Progenitor cell of endocrine pancreas (in vitro differentiated cells): ENCODE measurements at regions not wholly inside any gene's neighbourhood (a gene's known extent, or its start where the extent isn't known, plus 50 kb on each side); places are given as distances from the start of the nearest gene placed in this dataset.

Experiments
- DNase-seq: peaks from one replicate; pipeline ENCODE4 v3.0.0; 2021; ENCODE audit warnings: low spot score; ENCODE audit not compliant: unreplicated experiment
- H3K27ac Mint-ChIP-seq: 2 replicates; pipeline ENCODE4 v1.8.0; 2021; ENCODE audit warnings: mild to moderate bottlenecking, moderate library complexity, mixed read lengths
- H3K27me3 Mint-ChIP-seq: 2 replicates; pipeline ENCODE4 v1.8.0; 2021; ENCODE audit warnings: mixed read lengths
- H3K36me3 Mint-ChIP-seq: 2 replicates; pipeline ENCODE4 v1.8.0; 2022; ENCODE audit warnings: mixed read lengths; ENCODE audit not compliant: insufficient read depth
- H3K4me1 Mint-ChIP-seq: 2 replicates; pipeline ENCODE4 v1.8.0; 2021; ENCODE audit warnings: low read depth, mixed read lengths
- H3K4me3 Mint-ChIP-seq: 2 replicates; pipeline ENCODE4 v1.8.0; 2021; ENCODE audit warnings: low read depth, mild to moderate bottlenecking, moderate library complexity, mixed read lengths
- H3K9me3 Mint-ChIP-seq: 2 replicates; pipeline ENCODE4 v1.8.0; 2021; ENCODE audit warnings: low read depth, mixed read lengths
- TF ChIP-seq, protein P1 (sequence below): fragments of 200-600 bp; sonication (generic); IDR thresholded peaks from one replicate; pipeline ENCODE4 v1.5.0; 2021; ENCODE audit warnings: antibody characterized with exemption, mild to moderate bottlenecking; ENCODE audit not compliant: unreplicated experiment

DNA sequence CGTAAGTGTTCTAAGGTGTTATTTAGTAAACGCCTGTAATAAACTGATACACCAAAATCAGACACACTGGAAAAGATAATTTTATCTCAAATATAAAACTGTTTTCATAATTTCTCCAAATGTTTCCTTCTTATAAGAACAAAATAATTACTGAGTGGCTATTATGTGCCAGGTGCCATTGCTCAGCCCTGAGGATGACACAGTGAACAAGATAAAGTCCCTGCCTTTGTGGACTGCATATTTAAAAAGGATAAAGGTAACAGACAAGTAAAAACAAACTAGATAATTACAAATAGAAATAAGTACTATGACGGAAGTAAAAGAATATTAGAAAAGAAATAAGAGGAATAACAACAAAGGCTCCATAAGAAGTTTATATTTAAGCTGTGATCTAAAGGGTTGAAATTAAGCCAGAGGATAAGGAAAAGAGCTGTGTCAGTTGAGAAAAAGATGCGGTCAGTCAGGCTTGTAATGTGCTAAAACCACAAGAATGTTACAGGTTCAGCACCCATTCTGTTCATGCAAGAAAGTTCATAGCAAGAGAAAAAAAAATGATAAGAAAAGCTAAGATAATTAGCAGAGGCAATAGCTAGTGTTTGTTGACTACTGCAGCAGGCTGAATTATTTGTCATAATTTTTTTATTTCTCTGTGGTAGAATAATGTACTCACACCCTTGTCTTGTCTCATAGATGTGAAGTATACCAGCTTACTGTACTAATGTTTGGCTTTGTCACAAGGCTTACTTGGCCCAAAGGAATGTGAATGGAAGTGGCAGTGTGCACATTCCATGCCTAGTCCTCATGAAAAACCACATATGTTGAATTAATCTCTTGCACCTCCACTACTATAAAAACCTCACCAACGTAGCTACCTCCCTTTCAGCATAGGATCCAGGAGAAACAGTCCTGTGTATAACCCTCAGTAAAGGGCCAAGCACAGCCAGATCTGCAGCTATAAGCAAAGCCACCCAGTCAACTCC is 75.1 kb downstream of the CRPPA start:
- TF ChIP-seq, protein P1, sequence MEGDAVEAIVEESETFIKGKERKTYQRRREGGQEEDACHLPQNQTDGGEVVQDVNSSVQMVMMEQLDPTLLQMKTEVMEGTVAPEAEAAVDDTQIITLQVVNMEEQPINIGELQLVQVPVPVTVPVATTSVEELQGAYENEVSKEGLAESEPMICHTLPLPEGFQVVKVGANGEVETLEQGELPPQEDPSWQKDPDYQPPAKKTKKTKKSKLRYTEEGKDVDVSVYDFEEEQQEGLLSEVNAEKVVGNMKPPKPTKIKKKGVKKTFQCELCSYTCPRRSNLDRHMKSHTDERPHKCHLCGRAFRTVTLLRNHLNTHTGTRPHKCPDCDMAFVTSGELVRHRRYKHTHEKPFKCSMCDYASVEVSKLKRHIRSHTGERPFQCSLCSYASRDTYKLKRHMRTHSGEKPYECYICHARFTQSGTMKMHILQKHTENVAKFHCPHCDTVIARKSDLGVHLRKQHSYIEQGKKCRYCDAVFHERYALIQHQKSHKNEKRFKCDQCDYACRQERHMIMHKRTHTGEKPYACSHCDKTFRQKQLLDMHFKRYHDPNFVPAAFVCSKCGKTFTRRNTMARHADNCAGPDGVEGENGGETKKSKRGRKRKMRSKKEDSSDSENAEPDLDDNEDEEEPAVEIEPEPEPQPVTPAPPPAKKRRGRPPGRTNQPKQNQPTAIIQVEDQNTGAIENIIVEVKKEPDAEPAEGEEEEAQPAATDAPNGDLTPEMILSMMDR = no peak
- peak overlapping the region; percentile 14 for H3K27ac Mint-ChIP-seq
- peaks cover 22% of the 10 kb centered on the region for H3K9me3 Mint-ChIP-seq
- no peaks in the 10 kb centered on the region for H3K36me3 Mint-ChIP-seq
- no peaks in the 10 kb centered on the region for H3K27me3 Mint-ChIP-seq
- H3K4me3 Mint-ChIP-seq = no peak overlapping the region
- H3K4me1 Mint-ChIP-seq = no peaks in the 10 kb centered on the region
- DNase-seq = no peak

DNA sequence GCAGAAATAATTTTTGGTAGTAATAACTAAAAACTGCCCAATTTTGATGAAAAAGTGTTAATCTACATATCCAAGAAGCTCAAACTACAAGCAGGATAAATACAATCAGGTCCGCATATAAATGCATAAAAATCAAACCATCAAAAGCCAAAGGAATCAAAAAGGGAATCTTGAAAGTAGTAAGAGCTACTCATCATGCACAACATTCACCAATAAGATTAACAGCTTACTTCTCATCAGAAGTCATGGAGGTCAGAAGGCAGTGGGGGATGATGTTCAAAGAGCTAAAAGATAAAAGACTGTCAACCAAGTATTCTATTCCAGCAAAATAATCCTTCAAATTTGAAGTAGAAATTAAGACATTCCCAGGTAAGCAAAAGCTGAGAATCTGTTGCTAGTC is 76.4 kb downstream of the CRPPA start:
- no peak for DNase-seq
- no peaks in the 10 kb centered on the region for H3K36me3 Mint-ChIP-seq
- no peaks in the 10 kb centered on the region for H3K27me3 Mint-ChIP-seq
- peaks cover 16% of the 10 kb centered on the region for H3K9me3 Mint-ChIP-seq
- no peak overlapping the region for H3K27ac Mint-ChIP-seq
- H3K4me3 Mint-ChIP-seq = no peak overlapping the region
- H3K4me1 Mint-ChIP-seq = no peaks in the 10 kb centered on the region
- TF ChIP-seq, protein P1 = no peak

DNA sequence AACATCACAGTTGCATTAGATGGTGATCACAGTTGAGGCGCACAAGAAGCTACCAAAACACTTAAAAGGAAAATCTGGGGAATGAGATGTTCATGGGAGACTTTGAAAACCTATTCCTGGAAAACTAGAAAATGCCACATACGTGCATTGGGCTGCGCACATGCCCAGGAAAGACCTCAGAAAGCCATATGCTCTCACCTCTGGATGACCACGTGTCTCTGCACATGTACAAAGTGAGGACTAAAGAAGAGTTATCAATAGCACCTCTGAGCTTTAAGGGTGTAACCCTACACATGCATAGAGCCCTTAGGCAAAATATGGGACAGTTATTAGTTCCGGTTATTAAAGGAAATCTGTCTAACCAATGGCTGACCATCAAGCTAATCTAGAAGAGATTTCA is 77.7 kb downstream of the CRPPA start:
- H3K4me3 Mint-ChIP-seq = no peak overlapping the region
- no peak overlapping the region for H3K27ac Mint-ChIP-seq
- TF ChIP-seq, protein P1 = no peak
- H3K4me1 Mint-ChIP-seq = no peaks in the 10 kb centered on the region
- H3K36me3 Mint-ChIP-seq = no peaks in the 10 kb centered on the region
- DNase-seq = no peak
- peaks cover 11% of the 10 kb centered on the region for H3K9me3 Mint-ChIP-seq
- no peaks in the 10 kb centered on the region for H3K27me3 Mint-ChIP-seq

DNA sequence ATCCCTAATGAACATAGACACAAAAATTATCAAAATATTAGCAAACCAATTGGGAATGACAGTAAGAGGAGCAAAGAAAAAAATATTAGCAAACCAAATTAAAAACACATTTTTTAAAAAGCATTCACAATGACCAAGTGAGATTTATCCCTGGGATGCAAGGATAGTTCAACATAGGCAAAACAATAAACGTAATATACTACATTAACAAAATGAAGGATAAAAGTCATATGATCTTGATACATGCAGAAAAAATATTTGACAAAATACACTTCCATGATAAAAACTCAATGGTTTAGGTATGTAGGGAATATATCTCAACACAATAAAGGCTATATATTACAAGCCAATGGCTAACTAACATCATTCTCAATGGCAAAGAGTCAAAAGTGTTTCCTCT is 83.3 kb downstream of the CRPPA start:
- Mint-ChIP-seq H3K27ac (no peak overlapping the region), H3K36me3 (peaks cover 2% of the 10 kb centered on the region), H3K4me3 (no peak overlapping the region), H3K9me3 (peaks cover 6% of the 10 kb centered on the region), H3K4me1 (no peaks in the 10 kb centered on the region), H3K27me3 (no peaks in the 10 kb centered on the region)
- TF ChIP-seq, protein P1 = no peak
- no peak for DNase-seq

DNA sequence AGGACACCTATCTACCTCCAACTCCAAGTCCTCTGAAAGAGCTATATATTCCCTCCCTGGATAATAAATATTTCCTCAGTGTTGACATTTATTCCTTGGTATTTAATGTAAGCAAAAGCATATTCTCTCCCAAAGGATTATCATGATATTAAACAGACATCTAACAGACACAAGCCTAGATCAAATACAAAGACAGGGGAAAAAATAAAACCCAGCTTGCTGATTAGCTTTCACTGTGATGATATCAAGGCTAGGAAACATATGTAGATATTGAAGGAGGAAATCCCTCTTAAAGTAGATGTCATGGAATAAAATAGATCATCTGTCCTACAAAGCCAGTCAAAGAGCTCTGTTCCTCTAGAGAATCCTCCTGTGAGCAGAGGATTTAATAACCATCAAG is 95.2 kb downstream of the CRPPA start:
- TF ChIP-seq, protein P1 = no peak
- Mint-ChIP-seq H3K27me3 (no peaks in the 10 kb centered on the region), H3K4me3 (no peak overlapping the region), H3K9me3 (no peaks in the 10 kb centered on the region), H3K4me1 (peaks cover 14% of the 10 kb centered on the region), H3K27ac (no peak overlapping the region), H3K36me3 (no peaks in the 10 kb centered on the region)
- DNase-seq = no peak
